Brain pericyte (primary cell): ENCODE measurements at regions not wholly inside any gene's neighbourhood (a gene's known extent, or its start where the extent isn't known, plus 50 kb on each side); places are given as distances from the start of the nearest gene placed in this dataset.

Source experiments
- DNase-seq: peaks from one replicate; pipeline ENCODE4 v3.0.0-alpha.2; 2012; ENCODE audit warnings: low read depth, low spot score

DNA sequence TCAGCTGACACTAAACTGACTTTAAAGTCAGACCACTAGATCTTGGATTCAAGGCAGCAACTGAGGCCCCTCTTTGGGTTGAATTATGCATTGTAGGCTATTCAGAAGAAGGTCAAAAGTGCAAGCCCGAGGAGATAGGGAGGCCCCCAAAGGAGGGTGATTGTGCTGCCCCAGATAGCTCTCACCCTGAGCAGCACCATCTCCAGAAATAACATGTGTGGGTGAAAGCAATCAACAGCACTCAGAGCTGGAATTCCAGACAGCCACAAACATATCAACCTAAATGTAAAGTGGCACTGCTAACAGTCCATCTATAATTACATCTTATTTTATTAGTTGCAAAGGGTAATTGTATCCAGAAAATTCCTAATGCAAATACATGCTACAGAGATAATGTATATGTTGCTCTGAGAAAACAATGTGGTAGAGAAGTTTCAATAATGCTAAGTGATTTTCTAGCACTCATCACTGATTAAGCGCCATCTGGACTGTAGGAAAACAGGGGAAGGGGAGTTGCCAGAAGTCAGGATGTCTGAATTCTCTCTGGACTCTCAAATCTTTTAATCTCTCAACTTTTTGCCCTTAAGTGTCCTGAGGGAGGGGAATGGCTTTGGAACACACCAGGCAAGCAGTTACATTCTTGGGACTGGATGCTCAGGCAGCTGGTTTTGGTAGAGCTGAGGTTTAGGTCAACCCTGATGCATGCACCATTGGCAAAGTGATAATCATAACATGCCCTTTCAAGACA is 61.8 kb upstream of the SFRP2 start:
- DNase-seq = no peak

DNA sequence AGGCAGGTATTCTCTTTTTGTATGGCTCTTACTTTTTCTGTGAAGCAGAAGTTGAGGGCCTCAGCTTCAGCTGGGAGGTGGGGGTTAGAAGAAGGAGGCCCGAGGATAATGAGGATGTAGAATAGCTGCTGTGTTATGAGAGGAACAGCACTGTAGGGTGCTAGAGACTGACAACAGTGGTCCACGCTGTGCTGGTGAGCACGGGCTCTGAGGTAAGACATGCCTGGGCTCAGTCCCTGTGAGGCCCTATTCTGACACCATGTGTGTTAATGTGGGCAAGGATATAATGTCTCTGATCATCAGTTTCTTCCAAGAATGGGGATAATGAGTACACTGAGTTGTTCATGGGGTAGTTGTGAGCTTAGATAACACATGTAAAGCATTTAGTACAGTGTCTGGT is 55.3 kb upstream of the SFRP2 start:
- DNase-seq = no peak
